Uterus (tissue), 2 donors: ENCODE measurements at regions not wholly inside any gene's neighbourhood (a gene's known extent, or its start where the extent isn't known, plus 50 kb on each side); places are given as distances from the start of the nearest gene placed in this dataset.

Experiments
- CTCF ChIP-seq, 4 experiments: fragments of 200-600 bp in 2 of 4; fragments of 450-650 bp in 2 of 4; sonication (generic) in 2 of 4; IDR thresholded peaks; one replicate each; pipeline ENCODE4 v1.5.1; 2016 to 2019; ENCODE audit warnings: antibody characterized with exemption in 4 of 4, mild to moderate bottlenecking in 2 of 4, moderate library complexity in 1 of 4
- POLR2A ChIP-seq, 2 donors: fragments of 450-650 bp; IDR thresholded peaks; one replicate each; pipeline ENCODE4 v1.6.1; 2016; ENCODE audit warnings: antibody characterized with exemption in 2 of 2, mild to moderate bottlenecking in 1 of 2, moderate library complexity in 1 of 2

- no peak for TF ChIP-seq POLR2A (IDR thresholded peaks at IDR 0.05)
- no peak for TF ChIP-seq CTCF (IDR thresholded peaks at IDR 0.05)
These were observed 164.9 kb upstream of the ATF7IP start for GRCh38 chr12:14200598-14200997.
